ENCODE measurements at regions not wholly inside any gene's neighbourhood (a gene's known extent, or its start where the extent isn't known, plus 50 kb on each side); places are given as distances from the start of the nearest gene placed in this dataset.

GRCh38 chr11:19558189-19558986 is 154.2 kb upstream of the NAV2 start:
- no peak overlapping the region for H3K4me3 ChIP-seq (ENCODE audit: low read depth, low read length)
- TF ChIP-seq CTCF (conservative IDR thresholded peaks at IDR 0.05; ENCODE audit: low read depth, low read length): no peak
- DNase-seq (ENCODE audit: low read depth): no peak

- H3K4me3 ChIP-seq (ENCODE audit: low read depth, low read length): no peak overlapping the region
- peak; percentile 81 for DNase-seq (ENCODE audit: low read depth)
- TF ChIP-seq CTCF (conservative IDR thresholded peaks at IDR 0.05; ENCODE audit: low read depth, low read length): peak; percentile 91
Measured at GRCh38 chr11:19557720-19558140, 154.9 kb upstream of the NAV2 start.

GRCh38 chr11:19557185-19557584 is 155.5 kb upstream of the NAV2 start:
- TF ChIP-seq CTCF (conservative IDR thresholded peaks at IDR 0.05; ENCODE audit: low read depth, low read length): no peak
- no peak for DNase-seq (ENCODE audit: low read depth)
- H3K4me3 ChIP-seq (ENCODE audit: low read depth, low read length): no peak overlapping the region

GRCh38 chr11:19555266-19555665 is 157.4 kb upstream of the NAV2 start:
- TF ChIP-seq CTCF (conservative IDR thresholded peaks at IDR 0.05; ENCODE audit: low read depth, low read length): no peak
- DNase-seq (ENCODE audit: low read depth): no peak
- no peak overlapping the region for H3K4me3 ChIP-seq (ENCODE audit: low read depth, low read length)

- H3K4me3 ChIP-seq (ENCODE audit: low read depth, low read length): no peak overlapping the region
- peak; percentile 95 for TF ChIP-seq CTCF (conservative IDR thresholded peaks at IDR 0.05; ENCODE audit: low read depth, low read length)
- peak; percentile 77 for DNase-seq (ENCODE audit: low read depth)
Measured at GRCh38 chr11:19553683-19554333, 158.8 kb upstream of the NAV2 start.

GRCh38 chr11:19552656-19553260 is 159.9 kb upstream of the NAV2 start:
- no peak for TF ChIP-seq CTCF (conservative IDR thresholded peaks at IDR 0.05; ENCODE audit: low read depth, low read length)
- no peak for DNase-seq (ENCODE audit: low read depth)

More at GRCh38 chr11:19552656-19553260, 159.9 kb upstream of the NAV2 start:
- no peak overlapping the region for H3K4me3 ChIP-seq (ENCODE audit: low read depth, low read length)
